ENCODE measurements at regions not wholly inside any gene's neighbourhood (a gene's known extent, or its start where the extent isn't known, plus 50 kb on each side); places are given as distances from the start of the nearest gene placed in this dataset.
"Not testable (repeated sequence)": the region's sequence is repeated elsewhere in the genome, so short reads cannot be mapped to it uniquely, and the experiment has no call there.

GRCh38 chr18:76710646-76711520, 111.5 kb upstream of the ZNF236 start:
- DNase-seq (ENCODE audit: extremely low read depth, insufficient read length): no peak
- H3K36me3 ChIP-seq (ENCODE audit: control insufficient read depth, insufficient read depth, low read length): no peaks in the 10 kb centered on the region
- TF ChIP-seq CTCF (IDR thresholded peaks at IDR 0.05; ENCODE audit: insufficient read depth, low read length, poor library complexity, severe bottlenecking): no peak

GRCh38 chr18:76709659-76710645, 112.4 kb upstream of the ZNF236 start:
- peak; percentile 31 for DNase-seq (ENCODE audit: extremely low read depth, insufficient read length)
- Histone ChIP-seq H3K36me3 (ENCODE audit: control insufficient read depth, insufficient read depth, low read length) (no peaks in the 10 kb centered on the region), H3K4me3 (replicated peaks; ENCODE audit: low read depth, low read length) (no peak overlapping the region), H3K27me3 (replicated peaks; ENCODE audit: control insufficient read depth, insufficient read depth, low read length) (no peaks in the 10 kb centered on the region)
- peak; percentile 88 for TF ChIP-seq CTCF (IDR thresholded peaks at IDR 0.05; ENCODE audit: insufficient read depth, low read length, poor library complexity, severe bottlenecking)

More at GRCh38 chr18:76710646-76711520, 111.5 kb upstream of the ZNF236 start:
- Histone ChIP-seq H3K27me3 (replicated peaks; ENCODE audit: control insufficient read depth, insufficient read depth, low read length) (no peaks in the 10 kb centered on the region), H3K4me3 (replicated peaks; ENCODE audit: low read depth, low read length) (no peak overlapping the region)

- Histone ChIP-seq H3K27me3 (replicated peaks; ENCODE audit: control insufficient read depth, insufficient read depth, low read length) (no peaks in the 10 kb centered on the region), H3K36me3 (ENCODE audit: control insufficient read depth, insufficient read depth, low read length) (no peaks in the 10 kb centered on the region), H3K4me3 (replicated peaks; ENCODE audit: low read depth, low read length) (no peak overlapping the region)
- DNase-seq (ENCODE audit: extremely low read depth, insufficient read length): no peak
- no peak for TF ChIP-seq CTCF (IDR thresholded peaks at IDR 0.05; ENCODE audit: insufficient read depth, low read length, poor library complexity, severe bottlenecking)
Measured at GRCh38 chr18:76708722-76709353, 113.5 kb upstream of the ZNF236 start.

- no peak for DNase-seq (ENCODE audit: extremely low read depth, insufficient read length)
- no peak for TF ChIP-seq CTCF (IDR thresholded peaks at IDR 0.05; ENCODE audit: insufficient read depth, low read length, poor library complexity, severe bottlenecking)
- Histone ChIP-seq H3K36me3 (ENCODE audit: control insufficient read depth, insufficient read depth, low read length) (no peaks in the 10 kb centered on the region), H3K4me3 (replicated peaks; ENCODE audit: low read depth, low read length) (no peak overlapping the region), H3K27me3 (replicated peaks; ENCODE audit: control insufficient read depth, insufficient read depth, low read length) (no peaks in the 10 kb centered on the region)
Measured at GRCh38 chr18:76708071-76708721, 114.2 kb upstream of the ZNF236 start.

- no peak for DNase-seq (ENCODE audit: extremely low read depth, insufficient read length)
Measured at GRCh38 chr18:76707534-76707933, 114.8 kb upstream of the ZNF236 start.

GRCh38 chr18:76704589-76704988, 117.8 kb upstream of the ZNF236 start:
- H3K36me3 ChIP-seq (ENCODE audit: control insufficient read depth, insufficient read depth, low read length); DNase-seq (ENCODE audit: extremely low read depth, insufficient read length); H3K27me3 ChIP-seq (replicated peaks; ENCODE audit: control insufficient read depth, insufficient read depth, low read length); H3K4me3 ChIP-seq (replicated peaks; ENCODE audit: low read depth, low read length): not testable (repeated sequence)

More at GRCh38 chr18:76707534-76707933, 114.8 kb upstream of the ZNF236 start:
- Histone ChIP-seq H3K4me3 (replicated peaks; ENCODE audit: low read depth, low read length) (no peak overlapping the region), H3K27me3 (replicated peaks; ENCODE audit: control insufficient read depth, insufficient read depth, low read length) (no peaks in the 10 kb centered on the region), H3K36me3 (ENCODE audit: control insufficient read depth, insufficient read depth, low read length) (no peaks in the 10 kb centered on the region)
- TF ChIP-seq CTCF (IDR thresholded peaks at IDR 0.05; ENCODE audit: insufficient read depth, low read length, poor library complexity, severe bottlenecking): no peak
